IgD-negative memory B cell (primary cell): ENCODE measurements at regions not wholly inside any gene's neighbourhood (a gene's known extent, or its start where the extent isn't known, plus 50 kb on each side); places are given as distances from the start of the nearest gene placed in this dataset.

ENCODE experiments used
- H3K27ac Mint-ChIP-seq, 3 donors: one replicate each; pipeline ENCODE4 v1.8.0; 2020 to 2022; ENCODE audit warnings: mild to moderate bottlenecking in 3 of 3, mixed read lengths in 3 of 3, moderate library complexity in 1 of 3
- H3K27me3 Mint-ChIP-seq: one replicate; pipeline ENCODE4 v1.8.0; 2021; ENCODE audit warnings: mixed read lengths
- H3K36me3 Mint-ChIP-seq: one replicate; pipeline ENCODE4 v1.8.0; 2020; ENCODE audit warnings: mild to moderate bottlenecking, mixed read lengths
- H3K4me1 Mint-ChIP-seq, 3 donors: one replicate each; pipeline ENCODE4 v1.8.0; 2020 to 2022; ENCODE audit warnings: mixed read lengths in 3 of 3, mild to moderate bottlenecking in 1 of 3
- H3K4me3 Mint-ChIP-seq, 4 donors: one replicate each; pipeline ENCODE4 v1.8.0; 2020 to 2022; ENCODE audit warnings: mild to moderate bottlenecking in 4 of 4, mixed read lengths in 4 of 4, moderate library complexity in 3 of 4
- H3K9me3 Mint-ChIP-seq, 3 donors: one replicate each; pipeline ENCODE4 v1.8.0; 2020 to 2021; ENCODE audit warnings: mixed read lengths in 3 of 3, mild to moderate bottlenecking in 1 of 3

DNA sequence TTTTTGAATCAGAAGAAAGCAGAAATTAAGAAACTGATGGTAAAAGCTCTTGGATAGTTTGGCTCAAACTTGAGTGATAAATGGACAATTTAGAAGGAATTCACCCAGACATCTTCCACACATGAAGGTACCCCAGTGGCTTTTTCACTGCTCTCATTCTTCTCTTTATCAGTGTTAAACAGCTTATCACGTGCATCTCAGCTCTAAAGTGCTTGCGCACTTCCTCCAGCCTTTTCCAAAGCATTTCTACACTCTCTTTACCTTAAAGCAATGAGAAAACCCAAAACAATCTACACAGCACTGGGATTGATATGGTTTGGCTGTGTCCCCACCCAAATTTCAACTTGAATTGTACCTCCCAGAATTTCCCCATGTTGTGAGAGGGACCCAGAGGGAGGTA is 509.1 kb upstream of the FAT1 start:
- Mint-ChIP-seq H3K36me3 (peaks cover 1% of the 10 kb centered on the region), H3K27ac (no peak overlapping the region), H3K27me3 (no peaks in the 10 kb centered on the region), H3K4me3 (no peak overlapping the region), H3K9me3 (peaks cover 0 to 5% (median 0%) of the 10 kb centered on the region in 3 donors), H3K4me1 (no peaks in the 10 kb centered on the region)

GRCh38 chr4:187235456-187236170 is 512.0 kb upstream of the FAT1 start:
- Mint-ChIP-seq H3K36me3 (peaks cover 1% of the 10 kb centered on the region), H3K4me3 (no peak overlapping the region), H3K27me3 (no peaks in the 10 kb centered on the region), H3K9me3 (peaks cover 0 to 7% (median 5%) of the 10 kb centered on the region in 3 donors), H3K27ac (no peak overlapping the region), H3K4me1 (no peaks in the 10 kb centered on the region)

GRCh38 chr4:187236209-187236890 is 512.7 kb upstream of the FAT1 start:
- no peaks in the 10 kb centered on the region for H3K27me3 Mint-ChIP-seq
- peaks cover 0 to 8% (median 5%) of the 10 kb centered on the region in 3 donors for H3K9me3 Mint-ChIP-seq
- H3K4me3 Mint-ChIP-seq = no peak overlapping the region
- H3K27ac Mint-ChIP-seq = no peak overlapping the region
- H3K4me1 Mint-ChIP-seq = no peaks in the 10 kb centered on the region
- peaks cover 1% of the 10 kb centered on the region for H3K36me3 Mint-ChIP-seq

- Mint-ChIP-seq H3K9me3 (peaks cover 3 to 11% (median 5%) of the 10 kb centered on the region in 3 donors), H3K4me1 (no peaks in the 10 kb centered on the region), H3K4me3 (no peak overlapping the region), H3K27me3 (no peaks in the 10 kb centered on the region), H3K27ac (no peak overlapping the region), H3K36me3 (no peaks in the 10 kb centered on the region)
These were observed 515.0 kb upstream of the FAT1 start for GRCh38 chr4:187238646-187239045.

- Mint-ChIP-seq H3K4me3 (no peak overlapping the region), H3K9me3 (peaks cover 1 to 4% (median 1%) of the 10 kb centered on the region in 3 donors), H3K36me3 (peaks cover 1% of the 10 kb centered on the region), H3K4me1 (no peaks in the 10 kb centered on the region), H3K27me3 (no peaks in the 10 kb centered on the region), H3K27ac (no peak overlapping the region)
These were observed 528.2 kb upstream of the FAT1 start for GRCh38 chr4:187251896-187252295.

- no peaks in the 10 kb centered on the region for H3K4me1 Mint-ChIP-seq
- no peak overlapping the region for H3K27ac Mint-ChIP-seq
- H3K9me3 Mint-ChIP-seq = peaks cover 3 to 10% (median 6%) of the 10 kb centered on the region in 3 donors
- no peak overlapping the region for H3K4me3 Mint-ChIP-seq
- no peaks in the 10 kb centered on the region for H3K27me3 Mint-ChIP-seq
- peaks cover 1% of the 10 kb centered on the region for H3K36me3 Mint-ChIP-seq
These were observed 533.2 kb upstream of the FAT1 start for GRCh38 chr4:187256897-187257296.

DNA sequence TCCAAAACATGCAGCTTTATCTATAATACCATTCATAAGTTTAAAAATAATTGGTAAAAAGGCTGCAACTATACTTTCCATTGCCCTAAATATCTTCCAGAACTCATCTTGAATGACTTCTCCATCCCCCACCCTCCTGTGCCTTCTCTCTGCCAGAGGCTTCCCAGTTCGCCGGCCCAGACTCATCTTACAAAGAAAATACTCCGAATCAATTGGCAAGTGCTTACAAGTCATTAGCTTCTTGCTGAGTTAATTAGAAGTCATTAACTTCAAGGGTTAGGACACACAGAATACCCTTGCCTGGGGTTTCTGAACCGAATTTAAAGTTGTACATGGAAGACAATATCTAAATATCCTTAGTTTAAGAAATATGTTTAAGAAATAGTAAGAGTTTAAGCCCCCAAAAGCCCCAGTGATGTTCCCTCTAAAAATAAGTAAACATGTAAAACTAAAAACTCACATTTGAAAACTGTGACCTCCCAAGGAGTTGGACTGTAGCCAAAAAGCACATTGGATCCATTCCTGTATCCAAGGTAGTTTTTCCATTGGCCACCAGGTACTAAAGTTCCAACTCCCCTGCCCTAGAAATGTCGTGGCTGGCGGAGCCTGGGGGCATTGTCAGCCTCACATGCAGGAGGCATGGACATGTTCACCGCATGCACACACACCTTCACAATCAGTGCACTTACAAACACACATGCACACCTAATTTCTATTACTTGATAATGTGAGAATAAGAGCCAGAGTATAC is 535.2 kb upstream of the FAT1 start:
- Mint-ChIP-seq H3K36me3 (no peaks in the 10 kb centered on the region), H3K9me3 (peaks cover 3 to 14% (median 6%) of the 10 kb centered on the region in 3 donors), H3K27ac (no peak overlapping the region), H3K27me3 (no peaks in the 10 kb centered on the region), H3K4me1 (no peaks in the 10 kb centered on the region), H3K4me3 (no peak overlapping the region)

DNA sequence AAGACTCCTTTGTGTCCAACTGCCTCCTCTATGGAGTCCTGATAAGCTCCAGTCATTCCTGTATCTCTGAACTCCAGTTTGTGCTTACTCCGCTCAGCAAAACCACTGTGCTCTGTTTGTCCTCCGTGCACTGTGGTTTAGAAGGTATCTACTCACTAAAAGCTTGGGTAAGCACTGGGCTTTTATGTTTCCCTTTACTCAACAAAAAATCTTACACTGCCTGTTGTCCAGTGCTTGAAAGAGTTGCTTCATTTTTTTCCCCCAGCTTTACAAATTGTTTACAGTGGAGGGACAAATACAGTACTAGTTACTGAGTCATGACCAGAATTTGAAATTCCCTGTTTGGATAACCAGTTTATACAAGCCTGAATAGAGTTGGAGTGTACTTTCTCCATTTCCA is 545.3 kb upstream of the FAT1 start:
- Mint-ChIP-seq H3K27ac (no peak overlapping the region), H3K4me3 (no peak overlapping the region), H3K9me3 (peaks cover 2 to 16% (median 5%) of the 10 kb centered on the region in 3 donors), H3K27me3 (no peaks in the 10 kb centered on the region), H3K36me3 (no peaks in the 10 kb centered on the region), H3K4me1 (no peaks in the 10 kb centered on the region)

DNA sequence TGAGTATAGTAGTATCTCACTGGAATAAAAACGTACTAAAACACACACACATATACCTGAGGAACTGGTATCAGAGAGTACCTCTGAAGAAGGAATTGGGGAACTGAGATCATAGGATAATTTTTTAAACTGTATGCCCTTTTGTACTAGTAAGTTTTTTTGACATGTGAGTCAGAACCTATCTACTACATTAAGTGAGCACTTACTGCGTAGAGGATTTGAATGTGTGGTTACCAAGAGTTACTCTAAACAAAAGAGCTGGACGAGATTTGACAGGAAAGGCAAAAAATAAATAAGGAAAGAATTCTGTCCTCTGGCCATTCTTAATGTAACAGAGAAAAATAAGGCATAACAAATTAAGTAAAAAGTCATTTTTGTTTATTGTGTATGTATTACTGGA is 546.5 kb upstream of the FAT1 start:
- Mint-ChIP-seq H3K9me3 (peaks cover 0 to 13% (median 2%) of the 10 kb centered on the region in 3 donors), H3K4me1 (no peaks in the 10 kb centered on the region), H3K27ac (no peak overlapping the region), H3K36me3 (no peaks in the 10 kb centered on the region), H3K27me3 (no peaks in the 10 kb centered on the region), H3K4me3 (no peak overlapping the region)

DNA sequence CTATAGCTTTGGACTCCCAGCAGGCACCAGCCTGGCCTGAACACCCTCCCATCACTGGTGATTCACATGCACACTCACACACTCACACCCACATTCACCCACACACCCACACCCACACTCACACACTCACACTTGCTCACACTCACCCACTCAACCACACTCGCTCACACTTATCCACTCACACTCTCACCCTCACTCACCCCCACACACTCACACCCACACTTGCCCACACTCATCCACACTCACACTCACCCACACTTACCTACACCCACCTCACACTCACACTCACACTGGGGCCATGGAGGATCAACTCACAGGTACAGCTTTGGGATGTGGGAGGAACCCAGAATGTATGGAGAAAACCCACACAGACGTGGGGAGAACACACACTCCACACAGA is 548.2 kb upstream of the FAT1 start:
- Mint-ChIP-seq H3K36me3 (no peaks in the 10 kb centered on the region), H3K4me3 (no peak overlapping the region), H3K27me3 (no peaks in the 10 kb centered on the region), H3K4me1 (no peaks in the 10 kb centered on the region), H3K9me3 (peaks cover 0 to 13% (median 2%) of the 10 kb centered on the region in 3 donors), H3K27ac (no peak overlapping the region)

DNA sequence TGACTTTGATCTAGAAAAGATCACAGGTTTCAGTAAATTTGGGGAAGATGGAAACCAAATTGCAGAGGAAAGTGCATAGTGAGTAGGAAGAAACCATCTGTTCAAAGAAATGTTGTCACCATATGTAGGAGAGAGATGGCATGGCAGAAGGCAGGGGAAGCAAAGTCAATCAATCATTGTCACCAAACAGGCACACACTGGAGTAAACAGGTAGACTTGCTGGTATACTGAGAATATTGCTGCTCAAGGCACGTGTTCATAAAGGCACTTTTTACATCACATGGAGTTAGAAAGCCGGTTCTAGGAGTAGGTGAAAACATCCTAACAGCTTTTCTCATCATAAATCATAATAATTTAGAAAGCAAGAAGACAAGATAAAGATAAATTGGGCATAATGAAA is 550.5 kb upstream of the FAT1 start:
- Mint-ChIP-seq H3K4me3 (no peak overlapping the region), H3K27me3 (no peaks in the 10 kb centered on the region), H3K9me3 (peaks cover 0 to 8% (median 2%) of the 10 kb centered on the region in 3 donors), H3K4me1 (no peaks in the 10 kb centered on the region), H3K27ac (no peak overlapping the region), H3K36me3 (no peaks in the 10 kb centered on the region)

GRCh38 chr4:187276736-187277408 is 553.2 kb upstream of the FAT1 start:
- H3K4me1 Mint-ChIP-seq = no peaks in the 10 kb centered on the region
- H3K9me3 Mint-ChIP-seq = peaks cover 0 to 4% (median 3%) of the 10 kb centered on the region in 3 donors
- H3K4me3 Mint-ChIP-seq = no peak overlapping the region
- no peaks in the 10 kb centered on the region for H3K27me3 Mint-ChIP-seq
- H3K36me3 Mint-ChIP-seq = no peaks in the 10 kb centered on the region
- no peak overlapping the region for H3K27ac Mint-ChIP-seq

GRCh38 chr4:187283201-187283955 is 559.7 kb upstream of the FAT1 start:
- Mint-ChIP-seq H3K36me3 (no peaks in the 10 kb centered on the region), H3K4me3 (no peak overlapping the region), H3K9me3 (peaks cover 0 to 7% (median 7%) of the 10 kb centered on the region in 3 donors), H3K27me3 (no peaks in the 10 kb centered on the region), H3K4me1 (no peaks in the 10 kb centered on the region), H3K27ac (no peak overlapping the region)

DNA sequence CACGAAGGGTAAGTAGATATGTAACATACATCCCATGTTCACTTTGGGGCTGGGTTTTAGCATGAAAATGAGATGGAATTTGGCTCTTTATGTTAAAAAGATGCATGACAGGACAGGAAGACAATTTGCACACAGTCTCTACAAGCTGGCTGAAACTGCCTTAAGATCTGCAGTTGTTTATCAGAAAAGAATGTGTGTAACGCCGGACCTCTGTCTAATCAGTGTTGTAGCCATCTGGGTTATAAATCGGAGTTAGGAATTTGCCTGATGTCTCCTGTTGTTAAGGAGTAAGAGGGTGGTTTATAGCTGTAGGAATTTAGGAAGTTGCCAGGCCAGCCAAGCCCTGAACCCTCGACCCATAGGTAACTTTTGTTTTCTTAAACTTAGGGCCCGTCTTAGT is 562.9 kb upstream of the FAT1 start:
- Mint-ChIP-seq H3K36me3 (no peaks in the 10 kb centered on the region), H3K4me1 (no peaks in the 10 kb centered on the region), H3K9me3 (peaks cover 0 to 7% (median 4%) of the 10 kb centered on the region in 3 donors), H3K4me3 (no peak overlapping the region), H3K27me3 (no peaks in the 10 kb centered on the region), H3K27ac (no peak overlapping the region)
